ENCODE measurements at regions not wholly inside any gene's neighbourhood (a gene's known extent, or its start where the extent isn't known, plus 50 kb on each side); places are given as distances from the start of the nearest gene placed in this dataset.

DNA sequence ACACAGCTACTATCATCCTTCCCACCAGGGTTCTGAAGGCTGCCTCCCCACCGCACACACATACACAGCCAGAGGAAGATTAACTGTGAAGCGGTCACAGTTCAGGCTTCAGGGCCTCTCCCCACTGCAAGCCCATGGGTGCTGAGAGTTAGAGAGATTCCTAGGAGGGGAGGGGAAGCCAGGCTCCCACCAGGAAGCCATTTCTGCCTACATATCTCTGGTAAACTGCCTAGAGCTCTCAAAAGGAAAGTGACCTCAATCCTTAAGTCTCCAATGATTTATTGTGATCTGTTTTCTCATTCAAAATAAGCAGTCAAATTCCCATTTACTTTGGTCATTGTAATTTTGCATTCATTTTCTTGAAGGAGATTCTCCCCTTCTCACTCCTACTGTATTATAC, 141.0 kb upstream of the BNIP2 start:
- WGBS, 2 experiments (ENCODE audit: insufficient coverage in 2 of 2) = no CpG with 5 or more reads among the region's 2 CpGs
- no peaks in the 10 kb centered on the region for H3K4me1 ChIP-seq (ENCODE audit: control insufficient read depth, insufficient read depth, low read length, poor library complexity, severe bottlenecking)

GRCh38 chr15:59828861-59829260, 139.7 kb upstream of the BNIP2 start:
- Histone ChIP-seq H3K27ac (ENCODE audit: low read depth, low read length, severe bottlenecking) (no peak overlapping the region), H3K4me3 (ENCODE audit: extremely low read depth, insufficient read depth, low read length, poor library complexity, severe bottlenecking) (no peak overlapping the region), H3K4me1 (ENCODE audit: control insufficient read depth, insufficient read depth, low read length, poor library complexity, severe bottlenecking) (no peaks in the 10 kb centered on the region), H3K9me3 (ENCODE audit: control insufficient read depth, low read length) (no peaks in the 10 kb centered on the region), H3K36me3 (ENCODE audit: control insufficient read depth, insufficient read depth, low read length) (no peaks in the 10 kb centered on the region)
- 89 to 90% methylated on average over 14 of the region's 15 CpGs for WGBS, 2 experiments (ENCODE audit: insufficient coverage in 2 of 2)

More for the DNA sequence above, 141.0 kb upstream of the BNIP2 start:
- no peak overlapping the region for H3K4me3 ChIP-seq (ENCODE audit: extremely low read depth, insufficient read depth, low read length, poor library complexity, severe bottlenecking)
- H3K27ac ChIP-seq (ENCODE audit: low read depth, low read length, severe bottlenecking) = no peak overlapping the region
- no peaks in the 10 kb centered on the region for H3K9me3 ChIP-seq (ENCODE audit: control insufficient read depth, low read length)
- H3K36me3 ChIP-seq (ENCODE audit: control insufficient read depth, insufficient read depth, low read length) = no peaks in the 10 kb centered on the region

GRCh38 chr15:59828263-59828662, 139.1 kb upstream of the BNIP2 start:
- Histone ChIP-seq H3K4me1 (ENCODE audit: control insufficient read depth, insufficient read depth, low read length, poor library complexity, severe bottlenecking) (no peaks in the 10 kb centered on the region), H3K27ac (ENCODE audit: low read depth, low read length, severe bottlenecking) (no peak overlapping the region), H3K4me3 (ENCODE audit: extremely low read depth, insufficient read depth, low read length, poor library complexity, severe bottlenecking) (no peak overlapping the region), H3K36me3 (ENCODE audit: control insufficient read depth, insufficient read depth, low read length) (no peaks in the 10 kb centered on the region), H3K9me3 (ENCODE audit: control insufficient read depth, low read length) (no peaks in the 10 kb centered on the region)
- WGBS, 2 experiments (ENCODE audit: insufficient coverage in 2 of 2) = 78% methylated on average over 1 of the region's 4 CpGs; no CpG with 5 or more reads in 1 of the 2 experiments

DNA sequence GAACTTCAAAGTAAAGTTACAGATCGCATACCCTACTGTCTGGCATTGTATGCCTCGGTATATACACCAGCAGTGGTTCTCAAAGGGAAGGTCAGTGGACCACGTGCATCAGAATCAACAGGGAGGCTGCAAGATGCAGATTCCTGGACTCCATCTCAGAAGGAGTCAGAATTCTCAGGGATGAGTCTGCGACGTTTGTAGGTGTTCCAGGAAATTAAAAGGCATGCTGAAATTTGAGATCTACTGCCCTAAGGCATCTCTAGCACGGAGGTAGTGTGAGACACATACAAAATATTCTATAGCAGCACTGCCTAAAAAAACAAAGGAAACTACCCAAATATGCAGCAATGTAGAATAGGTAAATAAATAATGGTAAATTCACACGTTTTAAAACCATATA, 136.8 kb upstream of the BNIP2 start:
- no peaks in the 10 kb centered on the region for H3K4me1 ChIP-seq (ENCODE audit: control insufficient read depth, insufficient read depth, low read length, poor library complexity, severe bottlenecking)
- WGBS, 2 experiments (ENCODE audit: insufficient coverage in 2 of 2) = 73 to 78% methylated on average over 3 to 4 of the region's 7 CpGs
- no peak overlapping the region for H3K27ac ChIP-seq (ENCODE audit: low read depth, low read length, severe bottlenecking)

DNA sequence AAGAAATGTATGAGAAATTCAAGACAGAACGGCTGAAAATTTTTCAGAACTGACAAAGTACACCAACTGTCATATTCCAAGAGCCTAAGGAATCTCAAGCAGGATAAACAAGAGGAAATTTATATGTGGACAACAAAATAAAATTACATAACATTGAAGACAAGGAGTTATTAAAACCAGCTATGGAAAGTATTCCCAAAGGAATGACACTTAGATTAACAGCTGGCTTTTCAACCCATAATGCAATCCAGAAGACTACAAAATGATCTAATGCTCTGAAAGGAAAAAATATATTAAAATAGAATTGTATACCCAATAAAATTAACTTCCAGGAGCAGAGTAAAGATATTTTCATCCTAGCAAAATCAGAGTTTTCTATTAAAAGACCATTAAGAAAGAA, 132.2 kb upstream of the BNIP2 start:
- no peaks in the 10 kb centered on the region for H3K4me1 ChIP-seq (ENCODE audit: control insufficient read depth, insufficient read depth, low read length, poor library complexity, severe bottlenecking)
- H3K9me3 ChIP-seq (ENCODE audit: control insufficient read depth, low read length) = no peaks in the 10 kb centered on the region
- 100% methylated on average over 1 of the region's 1 CpG; no CpG with 5 or more reads in 1 of the 2 experiments for WGBS, 2 experiments (ENCODE audit: insufficient coverage in 2 of 2)
- H3K27ac ChIP-seq (ENCODE audit: low read depth, low read length, severe bottlenecking) = no peak overlapping the region
- no peaks in the 10 kb centered on the region for H3K36me3 ChIP-seq (ENCODE audit: control insufficient read depth, insufficient read depth, low read length)
- H3K4me3 ChIP-seq (ENCODE audit: extremely low read depth, insufficient read depth, low read length, poor library complexity, severe bottlenecking) = no peak overlapping the region

More for the DNA sequence above, 136.8 kb upstream of the BNIP2 start:
- Histone ChIP-seq H3K9me3 (ENCODE audit: control insufficient read depth, low read length) (no peaks in the 10 kb centered on the region), H3K36me3 (ENCODE audit: control insufficient read depth, insufficient read depth, low read length) (no peaks in the 10 kb centered on the region), H3K4me3 (ENCODE audit: extremely low read depth, insufficient read depth, low read length, poor library complexity, severe bottlenecking) (no peak overlapping the region)

DNA sequence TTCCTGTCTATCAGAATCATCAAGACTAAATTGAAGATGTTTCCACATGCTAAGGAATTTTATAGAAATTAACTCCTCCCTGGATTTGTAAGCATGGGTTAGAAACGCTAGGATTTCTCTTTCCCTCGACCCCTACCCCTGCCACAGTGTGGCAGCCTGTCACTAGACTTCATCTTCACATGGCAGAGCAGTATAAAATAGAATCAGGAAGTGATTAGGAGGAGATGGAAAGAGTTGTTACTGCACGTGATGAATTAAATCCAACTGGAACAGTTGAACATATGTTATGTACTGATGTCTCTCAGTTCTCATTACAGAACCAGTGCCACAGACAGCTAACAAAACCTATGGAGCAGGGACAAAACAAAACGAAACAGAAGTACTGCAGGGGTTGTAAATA, 130.0 kb upstream of the BNIP2 start:
- Histone ChIP-seq H3K36me3 (ENCODE audit: control insufficient read depth, insufficient read depth, low read length) (no peaks in the 10 kb centered on the region), H3K4me1 (ENCODE audit: control insufficient read depth, insufficient read depth, low read length, poor library complexity, severe bottlenecking) (no peaks in the 10 kb centered on the region), H3K27ac (ENCODE audit: low read depth, low read length, severe bottlenecking) (no peak overlapping the region), H3K4me3 (ENCODE audit: extremely low read depth, insufficient read depth, low read length, poor library complexity, severe bottlenecking) (no peak overlapping the region), H3K9me3 (ENCODE audit: control insufficient read depth, low read length) (no peaks in the 10 kb centered on the region)
- WGBS, 2 experiments (ENCODE audit: insufficient coverage in 2 of 2) = 65% methylated on average over 2 of the region's 4 CpGs; no CpG with 5 or more reads in 1 of the 2 experiments

DNA sequence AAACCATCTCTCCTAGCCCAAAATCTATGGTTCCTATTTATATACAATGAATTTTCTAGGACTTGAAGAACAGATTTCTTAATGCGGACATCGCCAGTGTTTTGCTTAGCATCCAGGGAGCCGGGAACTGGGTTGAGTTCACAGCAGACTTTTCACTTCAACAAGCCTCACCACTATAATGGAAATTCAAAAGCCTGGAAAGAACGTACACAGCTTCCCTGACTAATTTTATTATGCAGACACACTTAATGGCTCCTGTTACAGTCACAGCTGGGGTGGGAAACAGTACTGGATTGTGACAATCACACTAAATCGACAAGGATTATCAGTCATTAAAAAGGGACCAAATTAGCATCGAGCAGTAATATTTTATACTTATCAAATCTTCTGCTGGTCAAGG, 129.2 kb upstream of the BNIP2 start:
- H3K9me3 ChIP-seq (ENCODE audit: control insufficient read depth, low read length) = no peaks in the 10 kb centered on the region
- 67 to 72% methylated on average over 4 to 6 of the region's 6 CpGs for whole genome bisulfite sequencing, 2 experiments (ENCODE audit: insufficient coverage in 2 of 2)
- H3K4me1 ChIP-seq (ENCODE audit: control insufficient read depth, insufficient read depth, low read length, poor library complexity, severe bottlenecking) = no peaks in the 10 kb centered on the region
- no peak overlapping the region for H3K27ac ChIP-seq (ENCODE audit: low read depth, low read length, severe bottlenecking)
- no peak overlapping the region for H3K4me3 ChIP-seq (ENCODE audit: extremely low read depth, insufficient read depth, low read length, poor library complexity, severe bottlenecking)
- H3K36me3 ChIP-seq (ENCODE audit: control insufficient read depth, insufficient read depth, low read length) = no peaks in the 10 kb centered on the region

DNA sequence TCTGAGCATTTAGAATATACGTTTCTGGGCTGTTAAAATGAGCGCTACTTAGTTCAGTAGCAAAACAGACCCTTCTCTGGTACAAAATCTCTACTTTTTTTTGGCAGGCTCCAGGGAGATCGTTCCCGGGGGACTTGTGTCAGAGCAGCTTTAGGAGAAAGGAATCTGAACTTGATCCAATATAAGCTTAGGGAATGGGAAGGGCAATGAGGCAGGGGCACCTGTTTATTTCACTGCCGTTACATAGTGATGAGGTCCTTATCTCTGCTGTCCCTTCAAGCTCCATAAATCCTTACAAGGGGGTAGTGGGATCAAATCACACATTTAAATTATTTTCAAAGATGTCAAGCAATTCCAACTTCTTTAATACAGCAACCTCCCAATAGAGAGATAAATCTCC, 128.7 kb upstream of the BNIP2 start:
- no peak overlapping the region for H3K4me3 ChIP-seq (ENCODE audit: extremely low read depth, insufficient read depth, low read length, poor library complexity, severe bottlenecking)
- no peak overlapping the region for H3K27ac ChIP-seq (ENCODE audit: low read depth, low read length, severe bottlenecking)
- no peaks in the 10 kb centered on the region for H3K36me3 ChIP-seq (ENCODE audit: control insufficient read depth, insufficient read depth, low read length)
- 78 to 100% methylated on average over 1 to 3 of the region's 5 CpGs for WGBS, 2 experiments (ENCODE audit: insufficient coverage in 2 of 2)
- H3K4me1 ChIP-seq (ENCODE audit: control insufficient read depth, insufficient read depth, low read length, poor library complexity, severe bottlenecking) = peaks cover 2% of the 10 kb centered on the region
- no peaks in the 10 kb centered on the region for H3K9me3 ChIP-seq (ENCODE audit: control insufficient read depth, low read length)

GRCh38 chr15:59817053-59817452, 127.9 kb upstream of the BNIP2 start:
- Histone ChIP-seq H3K36me3 (ENCODE audit: control insufficient read depth, insufficient read depth, low read length) (no peaks in the 10 kb centered on the region), H3K9me3 (ENCODE audit: control insufficient read depth, low read length) (no peaks in the 10 kb centered on the region), H3K4me3 (ENCODE audit: extremely low read depth, insufficient read depth, low read length, poor library complexity, severe bottlenecking) (no peak overlapping the region), H3K27ac (ENCODE audit: low read depth, low read length, severe bottlenecking) (no peak overlapping the region), H3K4me1 (ENCODE audit: control insufficient read depth, insufficient read depth, low read length, poor library complexity, severe bottlenecking) (peaks cover 2% of the 10 kb centered on the region)
- WGBS, 2 experiments (ENCODE audit: insufficient coverage in 2 of 2) = no CpG with 5 or more reads among the region's 1 CpG

DNA sequence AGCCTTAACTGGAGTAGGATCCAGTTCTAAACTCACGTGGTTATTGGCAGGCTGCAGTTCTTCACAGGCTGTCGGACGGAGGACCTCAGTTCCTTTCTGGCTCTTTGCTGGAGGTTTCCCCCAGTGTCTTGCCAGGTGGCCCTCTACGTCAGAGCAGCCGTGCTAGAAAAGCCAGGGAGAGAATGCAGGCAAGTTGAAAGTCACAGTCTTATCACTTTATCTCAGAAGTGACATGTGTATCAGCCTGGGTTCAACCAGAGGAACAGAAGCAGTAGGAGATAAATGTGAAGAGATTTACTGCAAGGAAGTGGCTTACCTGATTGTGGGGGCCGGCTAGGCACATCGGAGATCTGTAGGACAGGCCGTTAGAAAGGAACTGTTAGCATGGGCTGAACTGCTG, 125.3 kb upstream of the BNIP2 start:
- Histone ChIP-seq H3K4me3 (ENCODE audit: extremely low read depth, insufficient read depth, low read length, poor library complexity, severe bottlenecking) (no peak overlapping the region), H3K36me3 (ENCODE audit: control insufficient read depth, insufficient read depth, low read length) (no peaks in the 10 kb centered on the region), H3K27ac (ENCODE audit: low read depth, low read length, severe bottlenecking) (no peak overlapping the region), H3K9me3 (ENCODE audit: control insufficient read depth, low read length) (no peaks in the 10 kb centered on the region), H3K4me1 (ENCODE audit: control insufficient read depth, insufficient read depth, low read length, poor library complexity, severe bottlenecking) (peaks cover 2% of the 10 kb centered on the region)
- 79 to 91% methylated on average over 8 of the region's 8 CpGs for WGBS, 2 experiments (ENCODE audit: insufficient coverage in 2 of 2)

- Histone ChIP-seq H3K4me3 (ENCODE audit: extremely low read depth, insufficient read depth, low read length, poor library complexity, severe bottlenecking) (no peak overlapping the region), H3K36me3 (ENCODE audit: control insufficient read depth, insufficient read depth, low read length) (no peaks in the 10 kb centered on the region), H3K27ac (ENCODE audit: low read depth, low read length, severe bottlenecking) (no peak overlapping the region), H3K4me1 (ENCODE audit: control insufficient read depth, insufficient read depth, low read length, poor library complexity, severe bottlenecking) (peaks cover 2% of the 10 kb centered on the region), H3K9me3 (ENCODE audit: control insufficient read depth, low read length) (no peaks in the 10 kb centered on the region)
- no CpG with 5 or more reads among the region's 1 CpG for WGBS, 2 experiments (ENCODE audit: insufficient coverage in 2 of 2)
Observed at GRCh38 chr15:59812889-59813288, 123.8 kb upstream of the BNIP2 start.
